Motor neuron (in vitro differentiated cells): ENCODE measurements at regions not wholly inside any gene's neighbourhood (a gene's known extent, or its start where the extent isn't known, plus 50 kb on each side); places are given as distances from the start of the nearest gene placed in this dataset.
A peak's percentile ranks its signal among the peaks of the same experiment; 100 is the strongest.

Experiments
- ATAC-seq, 8 experiments: fragments of 200-7000 bp; cut with Tn5 transposase; replicated peaks in 6 of 8; 2 replicates each; pipeline ENCODE4 v1.8.0; 2021; ENCODE audit warnings: mild to moderate bottlenecking in 8 of 8, moderate library complexity in 8 of 8
- H3K27ac ChIP-seq, 2 donors: fragments of 250-450 bp; sonication (Bioruptor Pico); 2 replicates each; pipeline ENCODE4 v1.9.0; 2021; ENCODE audit warnings: antibody characterized with exemption in 2 of 2, mild to moderate bottlenecking in 2 of 2, moderate library complexity in 1 of 2
- H3K4me1 ChIP-seq, 2 donors: fragments of 250-450 bp; sonication (Bioruptor Pico); replicated peaks in 1 of 2; 2 replicates each; pipeline ENCODE4 v1.6.1; 2021; ENCODE audit warnings: antibody characterized with exemption in 2 of 2, mild to moderate bottlenecking in 2 of 2, moderate library complexity in 1 of 2
- H3K4me3 ChIP-seq, 5 donors: fragments of 250-450 bp; sonication (Bioruptor Pico); 2 replicates each; pipeline ENCODE4 v1.9.0; 2021; ENCODE audit warnings: antibody characterized with exemption in 5 of 5, mild to moderate bottlenecking in 5 of 5, moderate library complexity in 4 of 5
- WGBS, 10 experiments: fragments of 450-650 bp; shearing (Covaris generic); methylation state at CpG; one replicate each; pipeline ENCODE4 v1.0.0; 2022; 5-methylcytosine and 5-hydroxymethylcytosine counted together
- in situ Hi-C, 9 experiments: fragments of 400-800 bp; cut with MboI; loops; one replicate each; pipeline ENCODE4 v1.15.0; 2021; ENCODE audit warnings: low sequenced_read_pairs in 9 of 9, low pct_unique_long_range_greater_than_20kb in 2 of 9; ENCODE audit not compliant: unreplicated experiment in 9 of 9

GRCh38 chr9:134487066-134487710 lies 154.4 kb upstream of the COL5A1 start:
- in situ Hi-C loops, result no loop called here
- no peak for ATAC-seq
- WGBS, 10 experiments, result 35 to 100% (median 88%) methylated on average over 1 to 3 of the region's 15 CpGs; no CpG with 5 or more reads in 2 of the 10 experiments
- H3K4me3 ChIP-seq, result no peak overlapping the region
- H3K4me1 ChIP-seq, result no peaks in the 10 kb centered on the region
- no peak overlapping the region for H3K27ac ChIP-seq

- WGBS, 10 experiments, result 3 to 65% (median 50%) methylated on average over 2 to 23 of the region's 32 CpGs; no CpG with 5 or more reads in 1 of the 10 experiments
- in situ Hi-C loops, result no loop called here
- peaks cover 0 to 2% of the 10 kb centered on the region in 2 donors for H3K4me1 ChIP-seq
- H3K27ac ChIP-seq, result no peak overlapping the region
- peak; percentile 39 to 85 (median 60) for ATAC-seq
- no peak overlapping the region for H3K4me3 ChIP-seq
Measured at GRCh38 chr9:134488331-134489280, 153.0 kb upstream of the COL5A1 start.

GRCh38 chr9:134489621-134490408 lies 151.8 kb upstream of the COL5A1 start:
- Histone ChIP-seq H3K4me3 (no peak overlapping the region), H3K27ac (no peak overlapping the region), H3K4me1 (peaks cover 0 to 4% of the 10 kb centered on the region in 2 donors)
- in situ Hi-C loops, result no loop called here
- 87 to 100% (median 100%) methylated on average over 1 to 8 of the region's 13 CpGs; no CpG with 5 or more reads in 4 of the 10 experiments for WGBS, 10 experiments
- peak in 2 of 8 experiments; percentile 26 to 63 for ATAC-seq

DNA sequence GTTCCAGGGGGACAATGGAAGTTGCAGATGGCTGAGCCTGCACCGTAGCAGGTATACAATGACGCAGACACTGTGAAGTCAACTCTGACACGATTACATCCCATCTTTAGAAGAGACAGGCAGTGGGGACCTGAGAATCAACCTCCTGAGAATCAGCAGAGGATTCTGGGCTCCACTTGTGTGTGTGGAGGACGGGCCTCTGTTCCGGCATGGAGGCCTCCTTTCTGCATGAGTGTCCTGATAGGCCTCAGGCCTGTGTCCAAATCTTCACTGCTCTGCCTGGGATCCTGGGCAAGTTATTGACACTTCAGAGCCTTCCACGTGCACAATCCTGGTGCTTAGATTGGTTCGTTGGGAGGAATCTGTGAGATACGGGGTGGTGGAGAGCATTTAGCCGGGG lies 151.2 kb upstream of the COL5A1 start:
- Histone ChIP-seq H3K4me1 (peaks cover 0 to 4% of the 10 kb centered on the region in 2 donors), H3K27ac (no peak overlapping the region), H3K4me3 (no peak overlapping the region)
- no peak for ATAC-seq
- in situ Hi-C loops, result no loop called here
- 60 to 100% (median 100%) methylated on average over 1 to 2 of the region's 9 CpGs; no CpG with 5 or more reads in 4 of the 10 experiments for WGBS, 10 experiments

GRCh38 chr9:134491196-134491835 lies 150.3 kb upstream of the COL5A1 start:
- Histone ChIP-seq H3K4me3 (no peak overlapping the region), H3K27ac (no peak overlapping the region), H3K4me1 (peaks cover 0 to 4% of the 10 kb centered on the region in 2 donors)
- ATAC-seq, result no peak
- in situ Hi-C loops, result no loop called here
- WGBS, 10 experiments, result 82 to 100% (median 94%) methylated on average over 1 to 14 of the region's 21 CpGs; no CpG with 5 or more reads in 2 of the 10 experiments

GRCh38 chr9:134491856-134492255 lies 149.7 kb upstream of the COL5A1 start:
- WGBS, 10 experiments, result 27 to 83% (median 81%) methylated on average over 3 to 6 of the region's 11 CpGs; no CpG with 5 or more reads in 7 of the 10 experiments
- Histone ChIP-seq H3K4me1 (peaks cover 0 to 4% of the 10 kb centered on the region in 2 donors), H3K4me3 (no peak overlapping the region), H3K27ac (no peak overlapping the region)
- in situ Hi-C loops, result no loop called here
- ATAC-seq, result no peak

DNA sequence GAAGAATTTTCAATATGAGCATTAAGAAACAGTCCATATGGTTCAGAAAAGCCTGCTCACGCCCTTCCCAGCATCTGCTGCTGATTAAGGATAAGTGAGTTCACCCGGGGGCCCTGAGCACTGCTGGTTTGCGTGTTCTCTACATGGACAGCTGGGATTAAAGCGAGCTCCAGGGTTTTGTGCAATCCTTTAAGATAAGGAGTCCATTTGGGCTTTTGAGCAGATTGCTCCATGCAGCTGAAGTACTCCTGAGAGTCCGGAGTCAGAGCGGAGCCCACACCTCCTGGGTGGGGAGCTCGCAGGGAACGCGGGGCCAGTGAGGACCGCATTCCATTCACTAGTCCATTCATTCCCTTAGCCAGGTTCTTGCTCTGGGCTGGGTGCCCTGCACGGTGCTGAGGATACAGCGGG lies 149.3 kb upstream of the COL5A1 start:
- peak in 5 of 8 experiments; percentile 17 to 93 (median 66) for ATAC-seq
- Histone ChIP-seq H3K4me3 (no peak overlapping the region), H3K27ac (no peak overlapping the region), H3K4me1 (peaks cover 0 to 4% of the 10 kb centered on the region in 2 donors)
- 0 to 100% (median 83%) methylated on average over 1 to 8 of the region's 12 CpGs; no CpG with 5 or more reads in 3 of the 10 experiments for WGBS, 10 experiments
- in situ Hi-C loops, result no loop called here

DNA sequence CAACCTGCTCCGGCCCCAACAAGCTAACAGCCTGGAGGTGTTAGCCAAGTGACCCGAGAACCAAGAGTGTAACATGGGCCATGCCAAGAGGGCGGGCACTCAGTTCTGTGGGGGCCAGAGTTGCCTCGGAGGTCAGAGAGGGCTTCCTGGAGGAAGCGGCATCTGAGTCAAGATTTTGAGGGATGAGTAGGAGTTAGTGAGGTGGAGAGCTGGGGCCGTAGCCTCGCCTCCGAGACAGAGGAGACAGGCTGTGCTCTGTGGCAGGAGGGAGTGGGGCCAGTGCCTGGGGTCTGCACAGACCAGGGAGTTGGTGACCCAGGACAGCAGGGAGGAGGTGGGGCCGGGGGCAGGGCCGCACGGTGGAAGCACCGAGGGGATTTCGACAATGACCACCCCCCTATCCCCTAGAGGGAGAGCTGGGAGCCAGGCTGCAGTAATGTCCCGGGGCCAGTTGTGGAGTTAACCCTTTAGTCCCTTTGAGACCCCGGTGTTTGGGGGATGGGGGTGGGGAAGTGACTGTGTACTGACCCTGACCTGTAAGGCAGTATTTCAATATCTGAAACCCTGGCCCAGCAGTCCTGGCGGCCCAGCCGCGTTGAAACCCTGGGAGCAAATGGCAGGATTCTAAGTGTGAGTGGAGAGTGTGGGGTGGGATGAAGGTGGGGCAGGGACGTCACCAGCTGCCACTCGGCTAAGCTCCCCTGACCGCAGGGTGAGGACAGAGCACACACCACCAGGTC lies 148.7 kb upstream of the COL5A1 start:
- in situ Hi-C loops, result no loop called here
- Histone ChIP-seq H3K4me1 (peaks cover 0 to 4% of the 10 kb centered on the region in 2 donors), H3K27ac (no peak overlapping the region), H3K4me3 (no peak overlapping the region)
- 25 to 100% (median 66%) methylated on average over 1 to 5 of the region's 21 CpGs; no CpG with 5 or more reads in 4 of the 10 experiments for WGBS, 10 experiments
- peak in 3 of 8 experiments; percentile 14 to 25 (median 20) for ATAC-seq

GRCh38 chr9:134493461-134494272 lies 147.9 kb upstream of the COL5A1 start:
- 70 to 100% (median 93%) methylated on average over 1 to 11 of the region's 26 CpGs; no CpG with 5 or more reads in 3 of the 10 experiments for WGBS, 10 experiments
- Histone ChIP-seq H3K4me3 (no peak overlapping the region), H3K4me1 (peaks cover 0 to 4% of the 10 kb centered on the region in 2 donors), H3K27ac (no peak overlapping the region)
- no peak for ATAC-seq
- in situ Hi-C loops, result no loop called here

GRCh38 chr9:134494273-134494815 lies 147.3 kb upstream of the COL5A1 start:
- WGBS, 10 experiments, result 80 to 100% (median 80%) methylated on average over 1 to 2 of the region's 17 CpGs; no CpG with 5 or more reads in 7 of the 10 experiments
- Histone ChIP-seq H3K27ac (no peak overlapping the region), H3K4me3 (no peak overlapping the region), H3K4me1 (peaks cover 0 to 4% of the 10 kb centered on the region in 2 donors)
- in situ Hi-C loops, result no loop called here
- no peak for ATAC-seq

DNA sequence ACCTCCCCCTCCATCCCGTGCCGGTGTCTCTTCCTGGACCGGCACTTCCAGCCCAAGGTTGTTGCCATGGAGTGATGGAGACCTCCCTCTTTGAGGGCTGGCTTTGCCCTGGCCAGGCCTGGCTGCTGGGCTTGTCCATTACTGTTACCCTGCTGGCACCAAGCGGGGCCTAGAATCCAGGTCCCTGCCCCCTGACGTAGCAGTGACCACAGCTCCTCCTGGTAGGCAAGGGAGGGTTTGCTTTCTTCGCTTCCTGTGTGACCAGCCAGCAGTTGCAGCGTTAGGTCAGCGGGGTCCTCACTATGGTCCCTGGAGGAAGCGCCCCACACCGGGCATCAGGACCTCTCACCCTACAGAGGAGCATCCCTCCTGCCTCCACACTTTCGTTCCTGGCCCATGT lies 146.7 kb upstream of the COL5A1 start:
- WGBS, 10 experiments, result 60 to 100% (median 87%) methylated on average over 1 to 5 of the region's 11 CpGs; no CpG with 5 or more reads in 1 of the 10 experiments
- Histone ChIP-seq H3K27ac (no peak overlapping the region), H3K4me3 (no peak overlapping the region), H3K4me1 (peaks cover 0 to 4% of the 10 kb centered on the region in 2 donors)
- in situ Hi-C loops, result no loop called here
- no peak for ATAC-seq
